GM21447 (cell line): ENCODE measurements at regions not wholly inside any gene's neighbourhood (a gene's known extent, or its start where the extent isn't known, plus 50 kb on each side); places are given as distances from the start of the nearest gene placed in this dataset.

Experiments
- ATAC-seq: cut with Tn5 transposase; IDR thresholded peaks from one replicate; pipeline ENCODE4 v1.9.1; 2021; ENCODE audit not compliant: unreplicated experiment

- no peak for ATAC-seq
Observed at GRCh38 chr9:90012949-90013348, 408.1 kb downstream of the GADD45G start.

- no peak for ATAC-seq
Observed at GRCh38 chr9:90013778-90014177, 409.0 kb downstream of the GADD45G start.

- ATAC-seq, result no peak
Observed at GRCh38 chr9:90014421-90014820, 409.6 kb downstream of the GADD45G start.

- ATAC-seq, result no peak
Observed at GRCh38 chr9:90016272-90016671, 411.5 kb downstream of the GADD45G start.

- no peak for ATAC-seq
Observed at GRCh38 chr9:90017679-90018078, 412.9 kb downstream of the GADD45G start.

GRCh38 chr9:90018688-90019087 lies 413.9 kb downstream of the GADD45G start:
- no peak for ATAC-seq

GRCh38 chr9:90019626-90020025 lies 414.8 kb downstream of the GADD45G start:
- no peak for ATAC-seq

- no peak for ATAC-seq
Observed at GRCh38 chr9:90020276-90020871, 415.6 kb downstream of the GADD45G start.

- no peak for ATAC-seq
Observed at GRCh38 chr9:90021216-90021906, 416.5 kb downstream of the GADD45G start.

- ATAC-seq, result no peak
Observed at GRCh38 chr9:90022474-90022873, 417.7 kb downstream of the GADD45G start.

GRCh38 chr9:90023861-90024260 lies 419.0 kb downstream of the GADD45G start:
- ATAC-seq, result no peak

- ATAC-seq, result no peak
Observed at GRCh38 chr9:90024409-90024808, 419.6 kb downstream of the GADD45G start.

GRCh38 chr9:90024823-90025222 lies 420.0 kb downstream of the GADD45G start:
- no peak for ATAC-seq

- ATAC-seq, result no peak
Observed at GRCh38 chr9:90025816-90026215, 421.0 kb downstream of the GADD45G start.

GRCh38 chr9:90027296-90027790 lies 422.5 kb downstream of the GADD45G start:
- no peak for ATAC-seq

GRCh38 chr9:90029386-90029785 lies 424.6 kb downstream of the GADD45G start:
- no peak for ATAC-seq

GRCh38 chr9:90029996-90030395 lies 425.2 kb downstream of the GADD45G start:
- ATAC-seq, result no peak

- ATAC-seq, result no peak
Observed at GRCh38 chr9:90032296-90033027, 427.6 kb downstream of the GADD45G start.

- no peak for ATAC-seq
Observed at GRCh38 chr9:90033028-90033650, 428.3 kb downstream of the GADD45G start.

GRCh38 chr9:90034071-90034470 lies 429.3 kb downstream of the GADD45G start:
- ATAC-seq, result no peak

GRCh38 chr9:90035471-90035870 lies 430.7 kb downstream of the GADD45G start:
- no peak for ATAC-seq
